Muscle of leg (tissue), 3 donors: ENCODE measurements at regions not wholly inside any gene's neighbourhood (a gene's known extent, or its start where the extent isn't known, plus 50 kb on each side); places are given as distances from the start of the nearest gene placed in this dataset.
A peak's percentile ranks its signal among the peaks of the same experiment; 100 is the strongest.
"Not testable (repeated sequence)": the region's sequence is repeated elsewhere in the genome, so short reads cannot be mapped to it uniquely, and the experiment has no call there.

Experiments
- DNase-seq: peaks from one replicate; pipeline ENCODE4 v3.0.0; 2013
- H3K27ac ChIP-seq: one replicate; pipeline ENCODE4 v1.5.1; 2013; ENCODE audit warnings: mild to moderate bottlenecking, low read length, control low read depth
- H3K27me3 ChIP-seq: one replicate; pipeline ENCODE4 v1.6.1; 2013; ENCODE audit warnings: low read length; ENCODE audit not compliant: control insufficient read depth, insufficient read depth
- H3K36me3 ChIP-seq: one replicate; pipeline ENCODE4 v1.6.1; 2013; ENCODE audit warnings: low read length; ENCODE audit not compliant: control insufficient read depth, insufficient read depth
- H3K4me1 ChIP-seq: one replicate; pipeline ENCODE4 v1.6.1; 2013; ENCODE audit warnings: low read length; ENCODE audit not compliant: control insufficient read depth, insufficient read depth
- H3K4me3 ChIP-seq: one replicate; pipeline ENCODE4 v1.5.1; 2013; ENCODE audit warnings: low read length, control low read depth
- H3K9me3 ChIP-seq: replicated peaks from 2 replicates; pipeline ENCODE4 v1.6.1; 2013; ENCODE audit warnings: low read depth, low read length; ENCODE audit not compliant: control insufficient read depth
- WGBS: methylation state at CpG from one replicate; pipeline ENCODE4 v1.1.5; 2013; ENCODE audit warnings: missing lambda C conversion rate; ENCODE audit not compliant: insufficient coverage; 5-methylcytosine and 5-hydroxymethylcytosine counted together

DNA sequence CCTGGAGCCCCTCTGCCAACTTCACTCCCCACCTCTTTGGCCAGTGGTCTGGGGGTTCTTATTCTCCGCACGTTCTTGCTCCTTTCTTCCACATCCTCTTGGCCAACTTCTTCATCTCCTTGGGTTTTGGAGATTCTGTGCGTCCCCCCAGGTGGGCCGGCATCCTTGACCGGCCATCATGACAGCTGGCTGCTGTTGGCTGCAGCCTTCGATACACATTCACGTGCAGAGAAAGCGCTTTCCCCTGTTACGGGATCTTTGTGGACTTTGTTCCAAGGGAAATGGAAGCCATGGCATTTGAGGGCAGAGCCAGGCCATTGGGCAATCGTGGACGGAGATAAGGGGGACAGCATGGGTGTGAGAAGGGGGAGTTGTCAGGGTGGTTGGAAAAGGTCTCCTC, 241.1 kb upstream of the HDAC4 start:
- not testable (repeated sequence) for H3K27me3 ChIP-seq, H3K27ac ChIP-seq, H3K9me3 ChIP-seq, H3K4me1 ChIP-seq, DNase-seq, H3K4me3 ChIP-seq, H3K36me3 ChIP-seq
- 86% methylated on average over 9 of the region's 11 CpGs for WGBS

GRCh38 chr2:239640676-239641578, 240.1 kb upstream of the HDAC4 start:
- H3K27ac ChIP-seq: no peak overlapping the region
- H3K27me3 ChIP-seq: peaks cover 4% of the 10 kb centered on the region
- H3K36me3 ChIP-seq: no peaks in the 10 kb centered on the region
- no peaks in the 10 kb centered on the region for H3K4me1 ChIP-seq
- no peak overlapping the region for H3K4me3 ChIP-seq
- WGBS: 89% methylated on average over 10 of the region's 16 CpGs
- DNase-seq: no peak
- peaks cover 3% of the 10 kb centered on the region for H3K9me3 ChIP-seq

- Histone ChIP-seq H3K4me3 (no peak overlapping the region), H3K27me3 (peaks cover 3% of the 10 kb centered on the region), H3K9me3 (peaks cover 6% of the 10 kb centered on the region), H3K36me3 (no peaks in the 10 kb centered on the region), H3K27ac (no peak overlapping the region), H3K4me1 (no peaks in the 10 kb centered on the region)
- DNase-seq: no peak
- 80% methylated on average over 2 of the region's 5 CpGs for WGBS
Measured at GRCh38 chr2:239640210-239640609, 239.4 kb upstream of the HDAC4 start.

- Histone ChIP-seq H3K9me3 (peaks cover 6% of the 10 kb centered on the region), H3K4me1 (no peaks in the 10 kb centered on the region), H3K27me3 (peaks cover 3% of the 10 kb centered on the region), H3K36me3 (no peaks in the 10 kb centered on the region), H3K4me3 (no peak overlapping the region), H3K27ac (no peak overlapping the region)
- no peak for DNase-seq
- 73% methylated on average over 5 of the region's 5 CpGs for WGBS
Measured at GRCh38 chr2:239639421-239640185, 238.8 kb upstream of the HDAC4 start.

- Histone ChIP-seq H3K4me1 (no peaks in the 10 kb centered on the region), H3K27me3 (peaks cover 3% of the 10 kb centered on the region), H3K4me3 (no peak overlapping the region), H3K27ac (no peak overlapping the region), H3K36me3 (no peaks in the 10 kb centered on the region), H3K9me3 (peaks cover 6% of the 10 kb centered on the region)
- WGBS: no CpG with 5 or more reads among the region's 4 CpGs
- no peak for DNase-seq
Measured at GRCh38 chr2:239638376-239638775, 237.6 kb upstream of the HDAC4 start.

DNA sequence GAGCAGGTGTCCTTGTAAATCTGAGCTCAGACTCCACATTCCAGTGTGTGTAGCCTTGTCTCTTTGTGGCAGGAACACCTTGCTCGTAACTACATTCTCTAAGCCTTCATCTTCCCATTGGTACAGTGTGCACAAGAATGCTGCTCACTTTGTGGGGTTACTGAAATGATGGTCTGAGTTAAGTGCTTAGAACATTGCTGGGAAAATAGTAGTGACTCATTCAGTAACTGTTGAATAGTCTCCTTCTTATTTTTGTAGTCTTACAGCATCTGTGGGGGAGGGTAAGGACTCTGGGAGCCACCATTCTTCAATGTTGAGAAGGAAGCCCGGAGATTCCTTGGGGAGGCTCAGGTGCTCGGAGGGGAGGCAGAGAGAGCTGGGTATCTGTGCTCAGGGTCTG, 236.0 kb upstream of the HDAC4 start:
- no peaks in the 10 kb centered on the region for H3K4me1 ChIP-seq

DNA sequence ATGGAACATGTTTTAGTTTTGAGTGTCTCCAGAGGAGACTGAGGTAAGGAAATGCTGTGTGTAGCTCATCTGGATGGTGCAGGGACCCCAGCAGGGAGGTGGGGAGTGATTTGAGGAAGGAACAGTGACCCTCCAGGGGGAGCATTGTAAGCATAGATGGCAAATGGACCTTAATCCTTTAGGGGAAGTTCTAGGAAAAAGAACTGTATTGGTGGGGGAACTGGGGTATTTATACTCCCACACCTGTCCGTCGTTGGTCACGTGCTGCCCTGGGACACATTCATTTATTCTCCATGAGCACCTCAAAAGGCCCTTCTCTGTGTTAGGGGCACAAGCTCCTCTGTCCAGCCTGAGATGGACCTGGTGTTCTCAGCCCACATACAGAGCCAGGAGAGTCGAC, 233.9 kb upstream of the HDAC4 start:
- Histone ChIP-seq H3K27ac (no peak overlapping the region), H3K4me3 (no peak overlapping the region), H3K36me3 (no peaks in the 10 kb centered on the region), H3K27me3 (peaks cover 3% of the 10 kb centered on the region), H3K9me3 (peaks cover 6% of the 10 kb centered on the region), H3K4me1 (peaks cover 2% of the 10 kb centered on the region)
- no peak for DNase-seq
- no CpG with 5 or more reads among the region's 4 CpGs for WGBS

More for the DNA sequence above, 236.0 kb upstream of the HDAC4 start:
- no CpG with 5 or more reads among the region's 3 CpGs for WGBS
- Histone ChIP-seq H3K36me3 (no peaks in the 10 kb centered on the region), H3K9me3 (peaks cover 6% of the 10 kb centered on the region), H3K27ac (no peak overlapping the region), H3K27me3 (peaks cover 3% of the 10 kb centered on the region), H3K4me3 (no peak overlapping the region)
- no peak for DNase-seq

DNA sequence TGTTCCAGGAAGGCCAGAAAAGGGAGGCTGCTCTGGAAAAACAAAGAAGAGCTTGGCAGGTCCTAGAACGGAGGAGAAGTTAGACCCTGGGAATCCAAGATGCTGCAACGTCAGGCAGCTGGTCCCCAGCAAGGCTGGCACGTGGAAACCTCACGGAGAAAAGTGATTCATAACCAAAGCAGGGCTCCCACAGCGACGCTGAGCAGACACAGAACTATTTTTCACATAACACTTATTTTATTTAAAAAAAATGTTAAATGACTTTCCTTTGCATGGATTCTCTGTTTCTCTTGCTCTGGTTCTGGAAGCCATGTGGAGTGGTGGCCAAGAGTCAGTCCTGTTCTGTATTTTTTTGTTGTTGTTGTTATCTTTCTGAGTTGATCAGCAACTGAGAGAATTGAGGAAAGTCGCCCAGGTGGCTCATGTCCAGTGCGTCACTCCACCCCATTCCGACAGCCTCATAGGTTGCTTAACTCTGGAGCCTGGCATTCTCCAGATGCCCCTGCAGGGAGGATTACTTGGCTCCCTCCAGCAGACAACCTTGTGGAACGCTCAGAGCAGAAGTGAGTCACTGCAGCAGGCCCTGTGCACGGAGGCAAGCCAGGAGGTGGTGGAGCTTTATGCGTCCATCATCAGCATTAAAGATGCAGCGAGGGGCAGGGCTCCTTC, 229.9 kb upstream of the HDAC4 start:
- Histone ChIP-seq H3K4me1 (peaks cover 2% of the 10 kb centered on the region), H3K9me3 (peaks cover 2% of the 10 kb centered on the region), H3K27ac (no peak overlapping the region), H3K36me3 (no peaks in the 10 kb centered on the region), H3K27me3 (no peaks in the 10 kb centered on the region), H3K4me3 (no peak overlapping the region)
- DNase-seq: peak; percentile 22
- WGBS: 73% methylated on average over 5 of the region's 13 CpGs

DNA sequence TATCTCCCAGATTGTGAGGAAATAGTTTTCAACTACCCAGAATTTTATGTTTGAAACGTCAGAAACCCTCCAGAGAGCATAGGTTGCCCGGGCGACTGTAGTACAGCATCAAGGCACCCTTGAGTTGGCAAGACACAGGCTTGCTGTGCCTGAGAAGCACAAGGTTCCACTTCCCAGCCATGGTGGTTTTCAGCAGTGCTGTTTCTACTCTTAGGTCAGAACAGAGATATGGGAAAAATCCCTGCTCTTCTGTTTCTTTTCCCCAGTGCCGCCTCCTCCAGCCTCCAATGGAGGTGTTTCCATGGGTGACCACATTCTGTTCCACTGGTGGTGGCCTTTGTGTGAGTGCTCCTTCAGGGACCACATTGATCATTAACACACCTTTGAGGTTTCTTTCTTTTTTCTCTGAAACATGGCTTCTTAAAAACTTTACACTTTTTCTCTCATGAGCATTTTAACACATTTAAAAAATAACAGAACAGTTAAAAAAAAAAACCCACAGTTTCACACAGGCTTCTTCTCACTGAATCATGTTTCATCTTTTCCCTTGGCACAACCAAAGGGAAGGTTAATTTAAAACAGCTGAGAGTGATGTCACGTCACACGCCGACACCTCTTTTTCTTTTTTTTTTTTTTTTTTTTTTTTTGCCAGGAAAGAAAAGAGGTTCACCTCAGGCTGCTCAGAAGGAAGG, 229.3 kb upstream of the HDAC4 start:
- H3K9me3 ChIP-seq: no peaks in the 10 kb centered on the region
- peak; percentile 52 for DNase-seq
- H3K36me3 ChIP-seq: no peaks in the 10 kb centered on the region
- 60% methylated on average over 2 of the region's 7 CpGs for WGBS
- H3K4me1 ChIP-seq: peaks cover 2% of the 10 kb centered on the region
- no peaks in the 10 kb centered on the region for H3K27me3 ChIP-seq
- H3K27ac ChIP-seq: no peak overlapping the region
- no peak overlapping the region for H3K4me3 ChIP-seq
